Keratinocyte (primary cell): ENCODE measurements at regions not wholly inside any gene's neighbourhood (a gene's known extent, or its start where the extent isn't known, plus 50 kb on each side); places are given as distances from the start of the nearest gene placed in this dataset.

Experiments used
- DNase-seq: peaks from one replicate; pipeline ENCODE4 v3.0.0-alpha.2; 2011; ENCODE audit warnings: low read depth, missing footprints, low spot score
- FAIRE-seq: peaks from 2 replicates; lab custom pipeline; 2011; peaks lifted over from hg19 to GRCh38; lab: Jason Lieb, UNC
- H2AFZ ChIP-seq: 2 replicates; pipeline ENCODE4 v1.6.0; 2012; ENCODE audit warnings: low read length, control low read depth, inconsistent platforms; ENCODE audit not compliant: control insufficient read depth
- H3K27ac ChIP-seq: 2 replicates; pipeline ENCODE4 v1.5.1; 2011; ENCODE audit warnings: low read length; ENCODE audit not compliant: control insufficient read depth, insufficient read depth
- H3K27me3 ChIP-seq: 3 replicates; pipeline ENCODE4 v1.6.0; 2011; ENCODE audit warnings: low read length; ENCODE audit not compliant: control insufficient read depth, insufficient read depth; ENCODE audit errors: extremely low read depth
- H3K36me3 ChIP-seq, 2 experiments: 2 replicates in 1 of 2; 3 replicates in 1 of 2; pipeline ENCODE4 v1.5.1; 2011; ENCODE audit warnings: low read length in 2 of 2, mild to moderate bottlenecking in 1 of 2; ENCODE audit not compliant: control insufficient read depth in 2 of 2, insufficient read depth in 2 of 2; ENCODE audit errors: extremely low read depth in 1 of 2
- H3K4me1 ChIP-seq: 3 replicates; pipeline ENCODE4 v1.5.1; 2011; ENCODE audit warnings: low read length; ENCODE audit not compliant: control insufficient read depth, insufficient read depth; ENCODE audit errors: extremely low read depth
- H3K4me2 ChIP-seq: 3 replicates; pipeline ENCODE4 v1.6.0; 2011; ENCODE audit warnings: low read depth, low read length; ENCODE audit not compliant: control insufficient read depth, insufficient read depth; ENCODE audit errors: extremely low read depth
- H3K4me3 ChIP-seq, 3 experiments: fragments of 200-600 bp in 1 of 3; sonication (generic) in 1 of 3; 2 replicates in 2 of 3; 3 replicates in 1 of 3; pipeline ENCODE4 v1.5.1; 2011 to 2016; ENCODE audit warnings: low read length in 3 of 3, mild to moderate bottlenecking in 3 of 3, control low read depth in 2 of 3, inconsistent platforms in 1 of 3, low read depth in 1 of 3, mixed read lengths in 1 of 3, mixed run types in 1 of 3, moderate library complexity in 1 of 3; ENCODE audit not compliant: control insufficient read depth in 2 of 3, insufficient read depth in 2 of 3; ENCODE audit errors: extremely low read depth in 1 of 3
- H3K79me2 ChIP-seq: 2 replicates; pipeline ENCODE4 v1.6.0; 2012; ENCODE audit warnings: low read length; ENCODE audit not compliant: control insufficient read depth, insufficient read depth
- H3K9ac ChIP-seq: 3 replicates; pipeline ENCODE4 v1.6.0; 2011; ENCODE audit warnings: low read length; ENCODE audit not compliant: control insufficient read depth, insufficient read depth; ENCODE audit errors: extremely low read depth
- H3K9me1 ChIP-seq: 3 replicates; pipeline ENCODE4 v1.6.0; 2011; ENCODE audit warnings: low read length; ENCODE audit not compliant: control insufficient read depth, insufficient read depth; ENCODE audit errors: extremely low read depth
- H3K9me3 ChIP-seq: 2 replicates; pipeline ENCODE4 v1.5.1; 2012; ENCODE audit warnings: low read depth, low read length; ENCODE audit not compliant: control insufficient read depth
- H4K20me1 ChIP-seq: 3 replicates; pipeline ENCODE4 v1.6.0; 2011; ENCODE audit warnings: low read length; ENCODE audit not compliant: control insufficient read depth, insufficient read depth; ENCODE audit errors: extremely low read depth
- CTCF ChIP-seq, 3 experiments: IDR thresholded peaks in 1 of 3; conservative IDR thresholded peaks in 1 of 3; optimal IDR thresholded peaks in 1 of 3; 2 replicates in 2 of 3; 3 replicates in 1 of 3; pipeline versions ENCODE3 to v1.5.1; 2011; ENCODE audit warnings: low read length in 3 of 3, mild to moderate bottlenecking in 3 of 3, moderate library complexity in 2 of 3, control low read depth in 1 of 3, inconsistent platforms in 1 of 3; ENCODE audit not compliant: insufficient read depth in 2 of 3; ENCODE audit errors: extremely low read depth in 1 of 3
- EZH2 ChIP-seq: IDR thresholded peaks from one replicate; pipeline ENCODE4 v1.6.1; 2012; ENCODE audit warnings: inconsistent platforms, mild to moderate bottlenecking, low read length, moderate library complexity
- dilution Hi-C: fragments of 300-500 bp; cut with MboI; formaldehyde crosslinking; loops from one replicate; pipeline ENCODE4 v1.7.0; 2020; ENCODE audit warnings: low sequenced_read_pairs; ENCODE audit not compliant: extremely low pct_ligation_motif_present

GRCh38 chr1:199671684-199672083 lies 355.8 kb upstream of the NR5A2 start:
- H3K9me3 ChIP-seq, result no peaks in the 10 kb centered on the region
- H3K79me2 ChIP-seq, result no peaks in the 10 kb centered on the region
- dilution Hi-C loops, result no loop called here
- H2AFZ ChIP-seq, result no peak overlapping the region
- no peak overlapping the region for H3K4me3 ChIP-seq
- H3K4me2 ChIP-seq, result no peak overlapping the region
- H3K4me1 ChIP-seq, result no peaks in the 10 kb centered on the region
- H3K27me3 ChIP-seq, result no peaks in the 10 kb centered on the region
- H3K9me1 ChIP-seq, result no peaks in the 10 kb centered on the region
- H4K20me1 ChIP-seq, result no peaks in the 10 kb centered on the region
- FAIRE-seq (no peak), DNase-seq (no peak)
- no peak overlapping the region for H3K27ac ChIP-seq
- H3K36me3 ChIP-seq, result no peaks in the 10 kb centered on the region
- no peak overlapping the region for H3K9ac ChIP-seq
- TF ChIP-seq CTCF (optimal IDR thresholded peaks at IDR 0.05 in 1 of 3, IDR thresholded peaks at IDR 0.05 in 1 of 3, conservative IDR thresholded peaks at IDR 0.05 in 1 of 3; ENCODE audit: extremely low read depth in 1 of 3, insufficient read depth in 2 of 3, low read length in 3 of 3), result no peak
- no peak for TF ChIP-seq EZH2

- no peaks in the 10 kb centered on the region for H3K79me2 ChIP-seq
- no peaks in the 10 kb centered on the region for H3K9me1 ChIP-seq
- H3K9ac ChIP-seq, result no peak overlapping the region
- H3K9me3 ChIP-seq, result no peaks in the 10 kb centered on the region
- H3K4me1 ChIP-seq, result no peaks in the 10 kb centered on the region
- no peak for FAIRE-seq
- H3K27ac ChIP-seq, result no peak overlapping the region
- H4K20me1 ChIP-seq, result no peaks in the 10 kb centered on the region
- no peaks in the 10 kb centered on the region for H3K27me3 ChIP-seq
- DNase-seq, result no peak
- H3K4me3 ChIP-seq, result no peak overlapping the region
- no peak for TF ChIP-seq EZH2
- TF ChIP-seq CTCF (optimal IDR thresholded peaks at IDR 0.05 in 1 of 3, IDR thresholded peaks at IDR 0.05 in 1 of 3, conservative IDR thresholded peaks at IDR 0.05 in 1 of 3; ENCODE audit: extremely low read depth in 1 of 3, insufficient read depth in 2 of 3, low read length in 3 of 3), result peak in 1 of 3 experiments; percentile 8
- no peak overlapping the region for H2AFZ ChIP-seq
- no peak overlapping the region for H3K4me2 ChIP-seq
- no peaks in the 10 kb centered on the region for H3K36me3 ChIP-seq
- dilution Hi-C loops, result no loop called here
Measured at GRCh38 chr1:199675937-199676336, 351.6 kb upstream of the NR5A2 start.
